PFSK-1 (cell line): ENCODE measurements at regions not wholly inside any gene's neighbourhood (a gene's known extent, or its start where the extent isn't known, plus 50 kb on each side); places are given as distances from the start of the nearest gene placed in this dataset.

Experiments used
- REST ChIP-seq, 2 experiments: IDR thresholded peaks; 2 replicates each; pipeline versions ENCODE4 v1.6.1 to v1.8.0; 2011 to 2012; ENCODE audit warnings: low read depth in 2 of 2, low read length in 2 of 2, control low read depth in 1 of 2, inconsistent platforms in 1 of 2, mild to moderate bottlenecking in 1 of 2, moderate library complexity in 1 of 2; ENCODE audit not compliant: insufficient read depth in 1 of 2
- TAF1 ChIP-seq: IDR thresholded peaks from 2 replicates; pipeline ENCODE4 v1.6.1; 2012; ENCODE audit warnings: low read length, control low read depth, borderline replicate concordance; ENCODE audit not compliant: insufficient read depth

GRCh38 chr9:129484352-129485000 is 136.4 kb downstream of the C9orf50 start:
- TF ChIP-seq TAF1 (no peak), REST (IDR thresholded peaks at IDR 0.05; ENCODE audit: insufficient read depth in 1 of 2, low read depth in 2 of 2, low read length in 2 of 2) (no peak)
